GM12878 (cell line): ENCODE measurements at regions not wholly inside any gene's neighbourhood (a gene's known extent, or its start where the extent isn't known, plus 50 kb on each side); places are given as distances from the start of the nearest gene placed in this dataset.
"Not testable (repeated sequence)": the region's sequence is repeated elsewhere in the genome, so short reads cannot be mapped to it uniquely, and the experiment has no call there.

Experiments used
- ATAC-seq: fragments of 200-7000 bp; cut with Tn5 transposase; 3 replicates; pipeline ENCODE4 v1.9.1; 2020; ENCODE audit warnings: mild to moderate bottlenecking, moderate library complexity
- BruUV-seq: library from RNA; stranded (reverse); fragments of 400-500 nt; replicated peaks from 2 replicates; lab custom pipeline; 2021; lab: Mats Ljungman, UMichigan
- CTCF ChIA-PET: fragments of 300-600 bp; sonication (Branson Sonifier 250); formaldehyde crosslinking; extraction: SDS; loops from one replicate; lab custom pipeline; 2021; ENCODE audit warnings: inconsistent platforms; lab: Yijun Ruan, JAX
- POLR2A ChIA-PET: fragments of 350-600 bp; formaldehyde crosslinking; extraction: SDS; loops from one replicate; lab custom pipeline; 2021; ENCODE audit warnings: inconsistent platforms; lab: Charles Lee
- RAD21 ChIA-PET: fragments of 300-600 bp; sonication (Branson Sonifier 250); formaldehyde crosslinking; loops from one replicate; lab custom pipeline; 2023; ENCODE audit warnings: antibody characterized with exemption; ENCODE audit not compliant: unreplicated experiment; lab: Charles Lee
- SMC1A ChIA-PET: fragments of 300-600 bp; sonication (Branson Sonifier 250); formaldehyde crosslinking; loops from one replicate; lab custom pipeline; 2023; ENCODE audit not compliant: unreplicated experiment, uncharacterized antibody; lab: Charles Lee
- DNase-seq: peaks from one replicate; pipeline ENCODE4 v3.0.0-alpha.2; 2011; ENCODE audit warnings: low read depth, low spot score
- FAIRE-seq: peaks from 3 replicates; lab custom pipeline; 2011; peaks lifted over from hg19 to GRCh38; lab: Jason Lieb, UNC
- H2AFZ ChIP-seq: 2 replicates; pipeline ENCODE4 v1.6.0; 2011; ENCODE audit warnings: low read depth, low read length, control low read depth; ENCODE audit not compliant: control insufficient read depth
- H3K27ac ChIP-seq: 2 replicates; pipeline ENCODE4 v1.5.1; 2011; ENCODE audit warnings: control low read depth; ENCODE audit not compliant: control insufficient read depth, insufficient read depth
- H3K27me3 ChIP-seq, 2 experiments: replicated peaks in 1 of 2; 2 replicates each; pipeline versions ENCODE4 v1.6.0 to v1.6.1; 2011; ENCODE audit warnings: low read length in 1 of 2; ENCODE audit not compliant: control insufficient read depth in 2 of 2, insufficient read depth in 2 of 2
- H3K36me3 ChIP-seq, 2 experiments: 2 replicates each; pipeline ENCODE4 v1.5.1; 2011; ENCODE audit warnings: low read length in 1 of 2; ENCODE audit not compliant: control insufficient read depth in 2 of 2, insufficient read depth in 2 of 2
- H3K4me1 ChIP-seq: 2 replicates; pipeline ENCODE4 v1.6.1; 2011; ENCODE audit warnings: mild to moderate bottlenecking, low read length, moderate library complexity, mixed read lengths; ENCODE audit not compliant: control insufficient read depth, insufficient read depth
- H3K4me2 ChIP-seq: 2 replicates; pipeline ENCODE4 v1.6.0; 2011; ENCODE audit warnings: control low read depth; ENCODE audit not compliant: control insufficient read depth, insufficient read depth
- H3K4me3 ChIP-seq: fragments of 200-600 bp; sonication (generic); 2 replicates; pipeline ENCODE4 v1.5.1; 2016
- H3K79me2 ChIP-seq: 2 replicates; pipeline ENCODE4 v1.6.0; 2011; ENCODE audit warnings: low read length; ENCODE audit not compliant: control insufficient read depth, insufficient read depth
- H3K9ac ChIP-seq: 2 replicates; pipeline ENCODE4 v1.8.0; 2011; ENCODE audit warnings: low read length, control low read depth, mixed read lengths; ENCODE audit not compliant: control insufficient read depth, insufficient read depth
- H3K9me3 ChIP-seq: replicated peaks from 3 replicates; pipeline ENCODE4 v1.5.1; 2011; ENCODE audit warnings: mild to moderate bottlenecking, low read length; ENCODE audit not compliant: control insufficient read depth, insufficient read depth
- H4K20me1 ChIP-seq: 2 replicates; pipeline ENCODE4 v1.6.0; 2011; ENCODE audit not compliant: control insufficient read depth, insufficient read depth
- ATF2 ChIP-seq: IDR thresholded peaks from 2 replicates; pipeline ENCODE4 v1.6.1; 2012; ENCODE audit warnings: low read length, inconsistent platforms
- ELK1 ChIP-seq: IDR thresholded peaks from 2 replicates; pipeline ENCODE4 v1.6.1; 2012; ENCODE audit warnings: low read depth, low read length, improper control_type of control experiment
- RFX5 ChIP-seq: IDR thresholded peaks from 2 replicates; pipeline ENCODE4 v1.6.1; 2011; ENCODE audit warnings: low read depth, low read length, improper control_type of control experiment
- ZNF207 ChIP-seq: fragments of 450-650 bp; IDR thresholded peaks from 2 replicates; pipeline ENCODE4 v1.6.1; 2014; ENCODE audit warnings: antibody characterized with exemption, mild to moderate bottlenecking, borderline replicate concordance
- WGBS: methylation state at CpG from one replicate; pipeline ENCODE4 v1.1.6; 2016; ENCODE audit warnings: low lambda C conversion rate; ENCODE audit not compliant: insufficient replicate concordance, insufficient coverage; ENCODE audit errors: missing lambda C conversion rate; 5-methylcytosine and 5-hydroxymethylcytosine counted together
- in situ Hi-C: fragments of 300-500 bp; cut with MboI; formaldehyde crosslinking; loops from 9 replicates; pipeline ENCODE4 v1.14.3; 2018; ENCODE audit warnings: mixed read lengths
- intact Hi-C: fragments of 100-400 bp; cut with micrococcal nuclease; formaldehyde crosslinking; loops from one replicate; pipeline ENCODE4 v1.14.2; 2022; ENCODE audit not compliant: unreplicated experiment

- DNase-seq (no peak), FAIRE-seq (no peak), ATAC-seq (no peak)
- POLR2A ChIA-PET: no interaction called here
- Histone ChIP-seq H3K36me3 (no peaks in the 10 kb centered on the region), H3K27me3 (no peaks in the 10 kb centered on the region), H3K4me3 (no peak overlapping the region), H4K20me1 (no peaks in the 10 kb centered on the region), H3K4me1 (no peaks in the 10 kb centered on the region), H3K79me2 (no peaks in the 10 kb centered on the region), H2AFZ (no peak overlapping the region), H3K4me2 (no peak overlapping the region), H3K27ac (no peak overlapping the region), H3K9ac (no peak overlapping the region), H3K9me3 (no peaks in the 10 kb centered on the region)
- TF ChIP-seq RFX5 (no peak), ELK1 (no peak), ZNF207 (no peak), ATF2 (no peak)
- RAD21 ChIA-PET: no interaction called here
- no TSS peak for BruUV-seq
- CTCF ChIA-PET: no interaction called here
- in situ Hi-C loops (no loop called here), intact Hi-C loops (no loop called here)
- 0% methylated on average over 1 of the region's 1 CpG for WGBS
- SMC1A ChIA-PET: no interaction called here
Measured at GRCh38 chr5:17748941-17749340, 114.7 kb downstream of the TAF11L14 start.

- SMC1A ChIA-PET: interaction anchor here (0.7 kb wide), 1 partner anchor 151 kb away, joined by 3 read pairs; no protein-coding TSS in a partner anchor
- 34% methylated on average over 12 of the region's 12 CpGs for WGBS
- RAD21 ChIA-PET: not testable (repeated sequence)
Measured at GRCh38 chr5:17755406-17755805, 121.1 kb downstream of the TAF11L14 start.

More at GRCh38 chr5:17755406-17755805, 121.1 kb downstream of the TAF11L14 start:
- DNase-seq, H3K79me2 ChIP-seq, H4K20me1 ChIP-seq, H3K27me3 ChIP-seq, H2AFZ ChIP-seq, H3K9me3 ChIP-seq, H3K4me3 ChIP-seq, H3K4me1 ChIP-seq, H3K4me2 ChIP-seq, H3K27ac ChIP-seq, BruUV-seq, CTCF ChIA-PET, ATAC-seq, POLR2A ChIA-PET, H3K36me3 ChIP-seq, FAIRE-seq, in situ Hi-C loops, H3K9ac ChIP-seq, intact Hi-C loops: not testable (repeated sequence)
